Endodermal cell (in vitro differentiated cells): ENCODE measurements at regions not wholly inside any gene's neighbourhood (a gene's known extent, or its start where the extent isn't known, plus 50 kb on each side); places are given as distances from the start of the nearest gene placed in this dataset.

Source experiments
- DNase-seq: peaks from one replicate; pipeline ENCODE4 v3.0.0-alpha.2; 2017
- H3K27ac ChIP-seq: 2 replicates; pipeline ENCODE4 v1.5.1; 2013; ENCODE audit warnings: mild to moderate bottlenecking, low read depth, low read length, moderate library complexity
- H3K27me3 ChIP-seq: 2 replicates; pipeline ENCODE4 v1.6.1; 2013; ENCODE audit warnings: mild to moderate bottlenecking, low read length, moderate library complexity; ENCODE audit not compliant: insufficient read depth, control insufficient read depth, poor library complexity, severe bottlenecking
- H3K36me3 ChIP-seq: 2 replicates; pipeline ENCODE4 v1.7.0; 2013; ENCODE audit warnings: mild to moderate bottlenecking, low read length, moderate library complexity; ENCODE audit not compliant: control insufficient read depth, insufficient read depth
- H3K4me1 ChIP-seq: one replicate; pipeline ENCODE4 v1.7.0; 2013; ENCODE audit warnings: low read length; ENCODE audit not compliant: control insufficient read depth, insufficient read depth
- H3K4me3 ChIP-seq: 2 replicates; pipeline ENCODE4 v1.5.1; 2013; ENCODE audit warnings: mild to moderate bottlenecking, low read length, moderate library complexity
- H3K9ac ChIP-seq: 2 replicates; pipeline ENCODE4 v1.6.1; 2013; ENCODE audit warnings: mild to moderate bottlenecking, low read length, moderate library complexity; ENCODE audit not compliant: poor library complexity, severe bottlenecking; ENCODE audit errors: extremely low read depth
- H3K9me3 ChIP-seq: 2 replicates; pipeline ENCODE4 v1.6.1; 2013; ENCODE audit warnings: mild to moderate bottlenecking, low read length, moderate library complexity; ENCODE audit not compliant: control insufficient read depth
- H3K27ac Mint-ChIP-seq: 2 replicates; pipeline ENCODE4 v1.8.0; 2020; ENCODE audit warnings: mixed read lengths
- H3K27me3 Mint-ChIP-seq: 2 replicates; pipeline ENCODE4 v1.8.0; 2021; ENCODE audit warnings: mild to moderate bottlenecking, mixed read lengths; ENCODE audit not compliant: insufficient read depth
- H3K36me3 Mint-ChIP-seq: 2 replicates; pipeline ENCODE4 v1.8.0; 2020; ENCODE audit warnings: low read depth, mixed read lengths
- H3K4me1 Mint-ChIP-seq: 2 replicates; pipeline ENCODE4 v1.8.0; 2020; ENCODE audit warnings: mixed read lengths
- H3K4me3 Mint-ChIP-seq: 2 replicates; pipeline ENCODE4 v1.8.0; 2020; ENCODE audit warnings: mild to moderate bottlenecking, moderate library complexity, mixed read lengths
- H3K9me3 Mint-ChIP-seq: 2 replicates; pipeline ENCODE4 v1.8.0; 2020; ENCODE audit warnings: mild to moderate bottlenecking, mixed read lengths
- CTCF ChIP-seq: fragments of 200-600 bp; sonication (generic); conservative IDR thresholded peaks from 2 replicates; pipeline ENCODE4 v1.5.0; 2021; ENCODE audit warnings: antibody characterized with exemption, mild to moderate bottlenecking
- WGBS, 2 experiments: methylation state at CpG; one replicate each; pipeline versions ENCODE4 v1.1.5 to v1.1.7; 2013; ENCODE audit warnings: missing lambda C conversion rate in 2 of 2, mixed read lengths in 1 of 2; ENCODE audit not compliant: insufficient coverage in 1 of 2, insufficient read length in 1 of 2; 5-methylcytosine and 5-hydroxymethylcytosine counted together

- H3K27ac ChIP-seq, result peak overlapping the region; percentile 78
- no peaks in the 10 kb centered on the region for H3K27me3 ChIP-seq
- no peak overlapping the region for H3K4me3 ChIP-seq
- Mint-ChIP-seq H3K9me3 (no peaks in the 10 kb centered on the region), H3K27me3 (peaks cover 16% of the 10 kb centered on the region), H3K36me3 (no peaks in the 10 kb centered on the region), H3K27ac (no peak overlapping the region), H3K4me3 (no peak overlapping the region), H3K4me1 (peaks cover 4% of the 10 kb centered on the region)
- H3K9me3 ChIP-seq, result no peaks in the 10 kb centered on the region
- no peaks in the 10 kb centered on the region for H3K4me1 ChIP-seq
- WGBS, 2 experiments, result 71 to 80% methylated on average over 1 to 4 of the region's 4 CpGs
- no peak for DNase-seq
- no peak overlapping the region for H3K9ac ChIP-seq
- TF ChIP-seq CTCF, result no peak
- H3K36me3 ChIP-seq, result no peaks in the 10 kb centered on the region
These were observed 90.8 kb upstream of the PAK3 start for GRCh38 chrX:111005166-111005565.

GRCh38 chrX:111003118-111003517, 92.9 kb upstream of the PAK3 start:
- H3K9me3 Mint-ChIP-seq, result no peaks in the 10 kb centered on the region
- Histone ChIP-seq H3K4me1 (no peaks in the 10 kb centered on the region), H3K9ac (no peak overlapping the region), H3K27ac (no peak overlapping the region), H3K9me3 (no peaks in the 10 kb centered on the region), H3K4me3 (no peak overlapping the region), H3K27me3 (no peaks in the 10 kb centered on the region), H3K36me3 (no peaks in the 10 kb centered on the region)
- H3K4me1 Mint-ChIP-seq, result no peaks in the 10 kb centered on the region
- no peak for TF ChIP-seq CTCF
- DNase-seq, result no peak
- 82% methylated on average over 3 of the region's 4 CpGs; no CpG with 5 or more reads in 1 of the 2 experiments for WGBS, 2 experiments
- H3K4me3 Mint-ChIP-seq, result no peak overlapping the region
- peaks cover 6% of the 10 kb centered on the region for H3K27me3 Mint-ChIP-seq
- H3K27ac Mint-ChIP-seq, result no peak overlapping the region
- no peaks in the 10 kb centered on the region for H3K36me3 Mint-ChIP-seq

- TF ChIP-seq CTCF, result peak; percentile 82
- Histone ChIP-seq H3K27ac (no peak overlapping the region), H3K4me1 (no peaks in the 10 kb centered on the region), H3K9ac (no peak overlapping the region), H3K36me3 (no peaks in the 10 kb centered on the region), H3K4me3 (no peak overlapping the region), H3K27me3 (no peaks in the 10 kb centered on the region), H3K9me3 (no peaks in the 10 kb centered on the region)
- Mint-ChIP-seq H3K9me3 (no peaks in the 10 kb centered on the region), H3K4me3 (no peak overlapping the region), H3K27ac (no peak overlapping the region), H3K36me3 (no peaks in the 10 kb centered on the region), H3K27me3 (peaks cover 9% of the 10 kb centered on the region), H3K4me1 (no peaks in the 10 kb centered on the region)
- WGBS, 2 experiments, result 34 to 58% methylated on average over 3 to 8 of the region's 8 CpGs
- peak; percentile 82 for DNase-seq
These were observed 103.4 kb upstream of the PAK3 start for GRCh38 chrX:110992611-110993010.
